ENCODE measurements at regions not wholly inside any gene's neighbourhood (a gene's known extent, or its start where the extent isn't known, plus 50 kb on each side); places are given as distances from the start of the nearest gene placed in this dataset.
A peak's percentile ranks its signal among the peaks of the same experiment; 100 is the strongest.

DNA sequence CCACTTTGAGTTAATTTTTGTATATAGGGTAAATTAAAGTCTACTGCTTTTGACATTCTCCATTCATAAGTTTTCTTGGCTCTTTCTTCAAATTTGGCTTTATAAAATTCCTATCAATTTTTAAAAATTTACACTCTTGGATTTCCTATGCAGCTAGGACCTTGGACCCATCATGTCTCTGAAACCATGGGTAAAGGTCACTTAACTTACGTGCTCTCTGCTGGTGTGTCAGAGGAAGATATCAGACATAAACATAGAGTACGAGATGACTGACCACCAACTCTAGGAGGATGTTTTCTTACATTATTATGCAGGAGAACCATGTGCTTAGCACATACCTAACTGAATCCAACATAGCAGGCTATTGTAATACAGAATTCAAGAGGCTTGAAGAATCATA is 62.5 kb upstream of the C1GALT1C1 start:
- no peak for DNase-seq

DNA sequence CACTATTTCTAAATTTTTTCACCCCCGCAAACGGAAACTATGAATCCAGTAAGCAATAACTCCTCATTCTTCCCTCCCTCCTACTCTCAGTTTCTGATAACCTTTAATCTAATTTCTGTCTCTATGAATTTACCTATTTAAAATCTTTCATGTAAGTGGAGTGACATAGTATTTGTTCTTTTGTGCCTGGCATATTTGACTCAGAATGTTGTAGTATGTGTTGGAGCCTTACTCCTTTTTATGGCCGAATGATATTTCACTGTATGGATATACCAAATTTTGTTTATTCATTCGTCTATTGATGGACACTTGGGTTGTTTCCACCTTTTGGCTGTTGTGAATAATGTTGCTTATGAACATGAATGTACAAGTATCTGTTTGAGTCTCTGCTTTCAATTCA is 61.1 kb upstream of the C1GALT1C1 start:
- no peak for DNase-seq

DNA sequence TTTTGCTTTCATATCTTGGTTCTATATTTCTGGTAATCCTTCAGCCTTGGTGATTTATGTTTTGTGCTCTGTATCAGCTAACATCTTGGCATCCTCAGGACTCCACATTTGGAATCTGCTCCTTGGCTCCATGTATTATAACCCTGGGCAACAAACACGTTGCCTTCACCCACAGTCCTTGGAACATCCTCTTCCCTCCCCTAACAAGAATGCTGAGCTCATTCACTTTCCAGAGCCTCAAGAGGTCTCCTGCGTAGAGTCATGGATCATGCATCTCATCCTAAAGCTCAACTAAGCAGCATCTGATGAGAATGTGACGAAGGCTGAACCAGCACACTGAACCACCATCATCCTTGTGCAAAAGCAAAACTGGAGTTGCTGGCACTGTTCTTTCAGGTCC is 60.5 kb upstream of the C1GALT1C1 start:
- no peak for DNase-seq

DNA sequence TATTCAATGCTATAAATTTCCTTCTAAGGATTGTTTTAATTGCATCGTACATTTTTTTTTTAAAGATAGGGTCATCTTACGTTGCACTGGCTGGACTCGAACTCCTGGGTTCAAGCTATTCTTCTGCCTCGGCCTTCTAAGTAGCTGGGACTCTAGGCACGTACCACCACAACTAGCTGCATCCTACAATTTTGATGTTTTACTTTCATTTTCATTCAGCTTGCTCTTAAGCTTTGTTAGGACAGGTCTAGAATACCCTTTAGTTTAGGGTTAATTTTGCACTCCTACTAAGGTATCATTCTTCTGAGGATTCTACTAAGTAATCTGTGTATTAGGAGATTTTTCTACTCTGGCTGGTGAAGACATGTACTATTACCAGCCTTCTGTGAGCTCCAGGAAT is 50.2 kb upstream of the C1GALT1C1 start:
- peak; percentile 12 for DNase-seq

Measured in OCI-M1 (cell line).